Body of pancreas (tissue), 4 donors: ENCODE measurements at regions not wholly inside any gene's neighbourhood (a gene's known extent, or its start where the extent isn't known, plus 50 kb on each side); places are given as distances from the start of the nearest gene placed in this dataset.

ENCODE experiments used
- ATAC-seq: fragments of 150-250 bp; one replicate; pipeline ENCODE4 v1.9.1; 2016
- DNase-seq, 4 donors: peaks; one replicate each; pipeline ENCODE4 v3.0.0-alpha.2; 2019
- H3K27ac ChIP-seq, 4 donors: fragments of 200-600 bp; sonication (generic); 1 replicate in 3 of 4; 2 replicates in 1 of 4; pipeline versions ENCODE4 v1.5.1 to v1.6.1; 2016 to 2019; ENCODE audit warnings: mild to moderate bottlenecking in 1 of 4, mixed read lengths in 1 of 4, moderate library complexity in 1 of 4
- H3K27me3 ChIP-seq, 2 donors: fragments of 200-600 bp; sonication (generic); one replicate each; pipeline ENCODE4 v1.6.0; 2016; ENCODE audit warnings: mild to moderate bottlenecking in 1 of 2
- H3K36me3 ChIP-seq, 2 donors: fragments of 200-600 bp; sonication (generic); replicated peaks in 1 of 2; 2 replicates each; pipeline ENCODE4 v1.5.1; 2016; ENCODE audit warnings: low read depth in 2 of 2; ENCODE audit not compliant: insufficient read depth in 1 of 2
- H3K4me1 ChIP-seq: fragments of 200-600 bp; sonication (generic); one replicate; pipeline ENCODE4 v1.6.0; 2016
- H3K4me3 ChIP-seq, 2 donors: fragments of 200-600 bp; sonication (generic); 1 replicate in 1 of 2; 2 replicates in 1 of 2; pipeline ENCODE4 v1.5.1; 2016 to 2019
- H3K9me3 ChIP-seq, 3 donors: fragments of 200-600 bp; sonication (generic); 1 replicate in 2 of 3; 2 replicates in 1 of 3; pipeline ENCODE4 v1.5.1; 2016
- POLR2A ChIP-seq, 3 donors: fragments of 450-650 bp; IDR thresholded peaks; one replicate each; pipeline ENCODE4 v1.6.1; 2016; ENCODE audit warnings: antibody characterized with exemption in 3 of 3, mild to moderate bottlenecking in 2 of 3
- WGBS, 2 donors: methylation state at CpG; one replicate each; pipeline ENCODE4 v1.1.5; 2017; 5-methylcytosine and 5-hydroxymethylcytosine counted together
- intact Hi-C: fragments of 100-400 bp; cut with DNase I; formaldehyde crosslinking; loops from one replicate; pipeline ENCODE4 v1.15.1; 2023
- TF ChIP-seq, protein P1 (sequence below), 7 experiments: fragments of 450-650 bp in 4 of 7; fragments of 200-600 bp in 3 of 7; sonication (generic) in 3 of 7; IDR thresholded peaks; one replicate each; pipeline ENCODE4 v1.5.1; 2016 to 2019; ENCODE audit warnings: antibody characterized with exemption in 7 of 7

DNA sequence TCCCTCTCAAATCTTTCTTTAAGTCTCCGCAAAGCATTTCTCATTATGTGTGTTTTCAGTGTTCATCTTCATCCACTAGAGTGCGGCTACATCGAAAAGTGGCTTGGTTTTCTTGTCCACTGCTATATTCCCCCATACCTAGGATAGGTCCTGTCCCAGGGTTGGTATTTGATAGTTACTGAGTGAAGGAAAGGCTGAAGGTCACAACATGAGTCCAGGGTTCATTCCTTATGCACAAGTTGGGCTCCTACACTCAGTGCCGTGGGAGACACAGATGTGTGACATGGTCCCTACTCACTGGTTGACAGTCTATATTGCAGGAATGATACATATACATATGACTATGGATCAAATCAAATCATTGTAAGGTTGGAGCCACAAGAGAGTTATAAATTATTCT is 55.4 kb upstream of the RELL1 start:
- H3K4me3 ChIP-seq, result no peak overlapping the region
- DNase-seq, result no peak
- intact Hi-C loops, result no loop called here
- no peaks in the 10 kb centered on the region for H3K9me3 ChIP-seq
- no peaks in the 10 kb centered on the region for H3K36me3 ChIP-seq
- no peak for ATAC-seq
- 97 to 99% methylated on average over 4 of the region's 4 CpGs for WGBS, 2 donors
- no peak overlapping the region for H3K27ac ChIP-seq
- H3K4me1 ChIP-seq, result no peaks in the 10 kb centered on the region
- TF ChIP-seq, protein P1, sequence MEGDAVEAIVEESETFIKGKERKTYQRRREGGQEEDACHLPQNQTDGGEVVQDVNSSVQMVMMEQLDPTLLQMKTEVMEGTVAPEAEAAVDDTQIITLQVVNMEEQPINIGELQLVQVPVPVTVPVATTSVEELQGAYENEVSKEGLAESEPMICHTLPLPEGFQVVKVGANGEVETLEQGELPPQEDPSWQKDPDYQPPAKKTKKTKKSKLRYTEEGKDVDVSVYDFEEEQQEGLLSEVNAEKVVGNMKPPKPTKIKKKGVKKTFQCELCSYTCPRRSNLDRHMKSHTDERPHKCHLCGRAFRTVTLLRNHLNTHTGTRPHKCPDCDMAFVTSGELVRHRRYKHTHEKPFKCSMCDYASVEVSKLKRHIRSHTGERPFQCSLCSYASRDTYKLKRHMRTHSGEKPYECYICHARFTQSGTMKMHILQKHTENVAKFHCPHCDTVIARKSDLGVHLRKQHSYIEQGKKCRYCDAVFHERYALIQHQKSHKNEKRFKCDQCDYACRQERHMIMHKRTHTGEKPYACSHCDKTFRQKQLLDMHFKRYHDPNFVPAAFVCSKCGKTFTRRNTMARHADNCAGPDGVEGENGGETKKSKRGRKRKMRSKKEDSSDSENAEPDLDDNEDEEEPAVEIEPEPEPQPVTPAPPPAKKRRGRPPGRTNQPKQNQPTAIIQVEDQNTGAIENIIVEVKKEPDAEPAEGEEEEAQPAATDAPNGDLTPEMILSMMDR (IDR thresholded peaks at IDR 0.05), result no peak
- TF ChIP-seq POLR2A (IDR thresholded peaks at IDR 0.05), result no peak
- no peaks in the 10 kb centered on the region for H3K27me3 ChIP-seq

DNA sequence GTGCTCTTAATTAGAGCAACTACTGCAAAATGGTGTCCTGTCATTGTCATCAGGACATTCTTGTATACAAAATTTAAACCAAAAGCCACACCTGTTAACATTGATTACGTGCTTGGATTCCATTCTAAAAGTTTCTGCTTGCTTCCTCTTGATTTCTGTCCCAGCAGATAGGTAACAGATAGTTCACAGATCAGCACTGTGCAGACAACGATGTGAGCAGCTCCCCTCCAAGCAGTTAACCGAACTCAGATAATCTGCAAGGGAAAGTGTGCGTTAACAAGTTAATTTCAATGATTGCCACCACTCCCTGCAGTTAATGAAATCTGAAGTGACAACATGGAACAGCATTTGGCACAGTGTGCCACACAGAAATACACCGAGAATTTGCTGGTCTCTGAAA is 54.4 kb upstream of the RELL1 start:
- DNase-seq (no peak), ATAC-seq (no peak)
- H3K27ac ChIP-seq, result no peak overlapping the region
- no peaks in the 10 kb centered on the region for H3K36me3 ChIP-seq
- WGBS, 2 donors, result 36 to 57% methylated on average over 5 of the region's 5 CpGs
- no peaks in the 10 kb centered on the region for H3K4me1 ChIP-seq
- intact Hi-C loops, result no loop called here
- no peaks in the 10 kb centered on the region for H3K27me3 ChIP-seq
- no peak overlapping the region for H3K4me3 ChIP-seq
- H3K9me3 ChIP-seq, result no peaks in the 10 kb centered on the region
- TF ChIP-seq, protein P1 (IDR thresholded peaks at IDR 0.05), result no peak
- no peak for TF ChIP-seq POLR2A (IDR thresholded peaks at IDR 0.05)

DNA sequence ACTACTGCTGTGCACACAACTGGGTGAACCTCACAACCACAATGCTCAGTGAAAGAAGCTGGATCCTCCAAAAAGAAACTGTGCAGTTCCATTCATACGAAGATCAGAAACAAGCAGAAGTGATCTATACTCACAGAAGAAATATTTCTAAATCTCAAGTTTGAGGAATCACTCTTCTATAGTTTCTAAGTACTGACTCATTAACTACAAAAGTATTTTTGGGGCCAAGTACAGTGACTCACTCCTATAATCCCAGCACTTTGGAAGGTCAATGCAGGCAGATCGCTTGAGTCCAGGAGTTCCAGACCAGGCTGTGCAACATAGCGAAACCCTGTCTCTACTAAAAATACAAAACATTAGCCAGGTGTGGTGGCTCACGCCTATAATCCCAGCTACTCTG is 51.3 kb upstream of the RELL1 start:
- ATAC-seq (no peak), DNase-seq (no peak)
- TF ChIP-seq POLR2A (IDR thresholded peaks at IDR 0.05), result no peak
- TF ChIP-seq, protein P1 (IDR thresholded peaks at IDR 0.05), result no peak
- intact Hi-C loops, result no loop called here
- Histone ChIP-seq H3K9me3 (no peaks in the 10 kb centered on the region), H3K27me3 (no peaks in the 10 kb centered on the region), H3K27ac (no peak overlapping the region), H3K4me3 (no peak overlapping the region), H3K36me3 (no peaks in the 10 kb centered on the region), H3K4me1 (no peaks in the 10 kb centered on the region)
- WGBS, 2 donors, result 90 to 93% methylated on average over 4 of the region's 4 CpGs
